HG03108 (cell line): ENCODE measurements at regions not wholly inside any gene's neighbourhood (a gene's known extent, or its start where the extent isn't known, plus 50 kb on each side); places are given as distances from the start of the nearest gene placed in this dataset.
"Not testable (repeated sequence)": the region's sequence is repeated elsewhere in the genome, so short reads cannot be mapped to it uniquely, and the experiment has no call there.

Experiments used
- ATAC-seq: cut with Tn5 transposase; IDR thresholded peaks from one replicate; pipeline ENCODE4 v1.9.1; 2021; ENCODE audit warnings: moderate library complexity; ENCODE audit not compliant: unreplicated experiment

GRCh38 chr13:72657379-72657778, 70.0 kb downstream of the MZT1 start:
- ATAC-seq, result no peak

GRCh38 chr13:72656357-72656756, 71.1 kb downstream of the MZT1 start:
- no peak for ATAC-seq

GRCh38 chr13:72653506-72653905, 73.9 kb downstream of the MZT1 start:
- ATAC-seq, result no peak

GRCh38 chr13:72652681-72653080, 74.7 kb downstream of the MZT1 start:
- ATAC-seq, result no peak

GRCh38 chr13:72651144-72651543, 76.3 kb downstream of the MZT1 start:
- no peak for ATAC-seq

GRCh38 chr13:72650051-72650700, 77.3 kb downstream of the MZT1 start:
- ATAC-seq, result no peak

- ATAC-seq, result no peak
Measured at GRCh38 chr13:72648513-72649065, 78.8 kb downstream of the MZT1 start.

GRCh38 chr13:72647422-72647821, 80.0 kb downstream of the MZT1 start:
- no peak for ATAC-seq

GRCh38 chr13:72645521-72645920, 81.9 kb downstream of the MZT1 start:
- no peak for ATAC-seq

- ATAC-seq, result no peak
Measured at GRCh38 chr13:72643311-72643989, 84.0 kb downstream of the MZT1 start.

GRCh38 chr13:72639377-72639776, 88.1 kb downstream of the MZT1 start:
- no peak for ATAC-seq

GRCh38 chr13:72638059-72638815, 89.2 kb downstream of the MZT1 start:
- no peak for ATAC-seq

GRCh38 chr13:72637561-72637960, 89.9 kb downstream of the MZT1 start:
- no peak for ATAC-seq

GRCh38 chr13:72634859-72635258, 92.6 kb downstream of the MZT1 start:
- no peak for ATAC-seq

- no peak for ATAC-seq
Measured at GRCh38 chr13:72622546-72622945, 104.9 kb downstream of the MZT1 start.

- ATAC-seq, result no peak
Measured at GRCh38 chr13:72620874-72621273, 106.6 kb downstream of the MZT1 start.

- no peak for ATAC-seq
Measured at GRCh38 chr13:72617951-72618350, 109.5 kb downstream of the MZT1 start.

- no peak for ATAC-seq
Measured at GRCh38 chr13:72617186-72617585, 110.2 kb downstream of the MZT1 start.

GRCh38 chr13:72610251-72610891, 117.1 kb downstream of the MZT1 start:
- not testable (repeated sequence) for ATAC-seq

GRCh38 chr13:72599178-72599743, 128.2 kb downstream of the MZT1 start:
- no peak for ATAC-seq
